ENCODE measurements at regions not wholly inside any gene's neighbourhood (a gene's known extent, or its start where the extent isn't known, plus 50 kb on each side); places are given as distances from the start of the nearest gene placed in this dataset.

DNA sequence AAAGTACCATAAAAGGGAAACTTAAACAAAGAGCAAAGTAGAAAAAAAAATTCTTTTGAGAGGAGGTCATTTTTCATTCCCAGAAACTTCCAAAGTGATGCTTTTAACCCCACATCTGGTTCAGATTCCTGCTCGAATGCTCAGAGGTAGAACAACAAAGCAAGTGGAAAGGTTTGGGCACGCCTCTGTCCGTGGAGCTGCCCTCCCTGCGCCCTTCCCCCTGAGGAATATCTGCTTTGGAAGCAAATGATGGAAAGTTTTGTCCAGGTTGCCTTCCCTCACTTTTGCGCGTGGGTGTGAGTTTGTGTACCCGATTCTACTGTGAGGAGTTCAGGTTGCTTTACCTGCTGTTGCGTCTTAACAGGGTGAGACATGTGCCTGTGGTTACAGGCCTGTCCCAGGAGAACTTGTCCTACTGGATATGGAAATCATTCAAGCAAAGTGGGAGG lies 110.2 kb downstream of the KLF5 start:
- TF ChIP-seq, protein P1, sequence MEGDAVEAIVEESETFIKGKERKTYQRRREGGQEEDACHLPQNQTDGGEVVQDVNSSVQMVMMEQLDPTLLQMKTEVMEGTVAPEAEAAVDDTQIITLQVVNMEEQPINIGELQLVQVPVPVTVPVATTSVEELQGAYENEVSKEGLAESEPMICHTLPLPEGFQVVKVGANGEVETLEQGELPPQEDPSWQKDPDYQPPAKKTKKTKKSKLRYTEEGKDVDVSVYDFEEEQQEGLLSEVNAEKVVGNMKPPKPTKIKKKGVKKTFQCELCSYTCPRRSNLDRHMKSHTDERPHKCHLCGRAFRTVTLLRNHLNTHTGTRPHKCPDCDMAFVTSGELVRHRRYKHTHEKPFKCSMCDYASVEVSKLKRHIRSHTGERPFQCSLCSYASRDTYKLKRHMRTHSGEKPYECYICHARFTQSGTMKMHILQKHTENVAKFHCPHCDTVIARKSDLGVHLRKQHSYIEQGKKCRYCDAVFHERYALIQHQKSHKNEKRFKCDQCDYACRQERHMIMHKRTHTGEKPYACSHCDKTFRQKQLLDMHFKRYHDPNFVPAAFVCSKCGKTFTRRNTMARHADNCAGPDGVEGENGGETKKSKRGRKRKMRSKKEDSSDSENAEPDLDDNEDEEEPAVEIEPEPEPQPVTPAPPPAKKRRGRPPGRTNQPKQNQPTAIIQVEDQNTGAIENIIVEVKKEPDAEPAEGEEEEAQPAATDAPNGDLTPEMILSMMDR (IDR thresholded peaks at IDR 0.05) = no peak
- no peak for TF ChIP-seq SIN3A (IDR thresholded peaks at IDR 0.05; ENCODE audit: borderline replicate concordance, insufficient read depth, low read depth, low read length)
- TF ChIP-seq POLR2AphosphoS5 (IDR thresholded peaks at IDR 0.05; ENCODE audit: low read depth, low read length) = no peak
- TF ChIP-seq REST (IDR thresholded peaks at IDR 0.05; ENCODE audit: insufficient read depth in 1 of 2, low read depth in 2 of 2, low read length in 1 of 2) = no peak
- TF ChIP-seq TCF7L2 (IDR thresholded peaks at IDR 0.05; ENCODE audit: low read depth, low read length) = no peak
